GM21360 (cell line): ENCODE measurements at regions not wholly inside any gene's neighbourhood (a gene's known extent, or its start where the extent isn't known, plus 50 kb on each side); places are given as distances from the start of the nearest gene placed in this dataset.
"Not testable (repeated sequence)": the region's sequence is repeated elsewhere in the genome, so short reads cannot be mapped to it uniquely, and the experiment has no call there.

Experiments
- ATAC-seq: cut with Tn5 transposase; IDR thresholded peaks from one replicate; pipeline ENCODE4 v1.9.1; 2021; ENCODE audit warnings: mild to moderate bottlenecking, moderate library complexity; ENCODE audit not compliant: unreplicated experiment

GRCh38 chr2:90290701-90291100 lies 1599.2 kb downstream of the RPIA start:
- not testable (repeated sequence) for ATAC-seq

GRCh38 chr2:90291168-90291883 lies 1599.9 kb downstream of the RPIA start:
- not testable (repeated sequence) for ATAC-seq

- ATAC-seq: not testable (repeated sequence)
Observed at GRCh38 chr2:90291934-90292333, 1600.5 kb downstream of the RPIA start.

GRCh38 chr2:90292451-90292850 lies 1601.0 kb downstream of the RPIA start:
- ATAC-seq: not testable (repeated sequence)

GRCh38 chr2:90293224-90293623 lies 1601.8 kb downstream of the RPIA start:
- not testable (repeated sequence) for ATAC-seq

GRCh38 chr2:90293806-90294205 lies 1602.3 kb downstream of the RPIA start:
- ATAC-seq: not testable (repeated sequence)

GRCh38 chr2:90295036-90295750 lies 1603.7 kb downstream of the RPIA start:
- ATAC-seq: not testable (repeated sequence)

GRCh38 chr2:90296484-90296777 lies 1605.0 kb downstream of the RPIA start:
- ATAC-seq: not testable (repeated sequence)

GRCh38 chr2:90297701-90298100 lies 1606.2 kb downstream of the RPIA start:
- ATAC-seq: not testable (repeated sequence)

- not testable (repeated sequence) for ATAC-seq
Observed at GRCh38 chr2:90298126-90298755, 1606.8 kb downstream of the RPIA start.

GRCh38 chr2:90298983-90299382 lies 1607.5 kb downstream of the RPIA start:
- not testable (repeated sequence) for ATAC-seq

- ATAC-seq: not testable (repeated sequence)
Observed at GRCh38 chr2:90322982-90323381, 1631.5 kb downstream of the RPIA start.

- ATAC-seq: not testable (repeated sequence)
Observed at GRCh38 chr2:90323612-90324558, 1632.4 kb downstream of the RPIA start.

GRCh38 chr2:90324672-90325071 lies 1633.2 kb downstream of the RPIA start:
- not testable (repeated sequence) for ATAC-seq

- not testable (repeated sequence) for ATAC-seq
Observed at GRCh38 chr2:90325796-90326353, 1634.4 kb downstream of the RPIA start.

- ATAC-seq: not testable (repeated sequence)
Observed at GRCh38 chr2:90355546-90355945, 1664.1 kb downstream of the RPIA start.

GRCh38 chr2:90359344-90359743 lies 1667.9 kb downstream of the RPIA start:
- not testable (repeated sequence) for ATAC-seq

- ATAC-seq: not testable (repeated sequence)
Observed at GRCh38 chr2:90359887-90360730, 1668.6 kb downstream of the RPIA start.

GRCh38 chr2:90360731-90361035 lies 1669.2 kb downstream of the RPIA start:
- ATAC-seq: not testable (repeated sequence)
